ENCODE measurements at regions not wholly inside any gene's neighbourhood (a gene's known extent, or its start where the extent isn't known, plus 50 kb on each side); places are given as distances from the start of the nearest gene placed in this dataset.

GRCh38 chr2:123493687-123494086, 531.4 kb upstream of the CNTNAP5 start:
- TF ChIP-seq POLR2A (IDR thresholded peaks at IDR 0.05; ENCODE audit: low read depth, low read length) (no peak), POLR2AphosphoS5 (IDR thresholded peaks at IDR 0.05; ENCODE audit: low read depth, low read length) (no peak)

Measured in GM12891 (cell line).